GM21717 (cell line): ENCODE measurements at regions not wholly inside any gene's neighbourhood (a gene's known extent, or its start where the extent isn't known, plus 50 kb on each side); places are given as distances from the start of the nearest gene placed in this dataset.

ENCODE experiments used
- ATAC-seq: cut with Tn5 transposase; IDR thresholded peaks from one replicate; pipeline ENCODE4 v1.9.1; 2021; ENCODE audit warnings: mild to moderate bottlenecking, moderate library complexity; ENCODE audit not compliant: unreplicated experiment

DNA sequence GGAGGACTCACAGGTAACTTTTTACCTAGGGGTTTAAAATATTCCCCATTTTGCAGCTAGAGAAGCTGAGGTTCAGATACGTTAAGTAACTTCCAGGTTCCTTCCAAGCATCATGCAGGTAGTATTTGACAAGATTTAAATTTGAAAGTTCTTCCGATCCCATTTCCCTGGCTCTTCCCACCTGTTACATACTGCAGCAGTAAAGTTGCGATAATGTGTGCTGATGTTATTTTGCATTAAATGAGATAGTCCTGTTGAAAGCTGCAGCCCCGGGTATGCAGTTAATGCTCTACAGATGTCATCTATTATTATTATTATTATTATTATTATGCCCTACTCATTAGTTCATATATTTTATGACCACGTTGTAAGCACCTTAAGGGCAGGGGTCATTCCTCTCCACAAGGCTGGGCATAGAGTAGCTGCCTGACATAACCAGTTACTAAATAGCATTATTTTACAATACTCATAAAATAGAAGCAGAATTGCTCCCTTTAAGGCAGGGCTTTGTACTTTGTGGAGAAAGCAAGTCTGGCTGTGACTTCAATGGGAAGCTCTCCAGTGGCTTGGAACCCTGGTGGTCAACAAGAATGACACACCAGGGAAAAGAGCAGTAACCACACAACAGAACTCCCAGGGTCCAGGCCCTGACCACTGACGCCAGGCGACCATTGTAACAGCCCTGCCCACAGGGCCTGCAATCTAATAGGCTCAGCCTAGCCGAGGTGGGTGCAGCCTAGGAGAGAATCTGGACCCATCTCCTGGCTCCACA, 90.8 kb upstream of the CALM2 start:
- no peak for ATAC-seq

DNA sequence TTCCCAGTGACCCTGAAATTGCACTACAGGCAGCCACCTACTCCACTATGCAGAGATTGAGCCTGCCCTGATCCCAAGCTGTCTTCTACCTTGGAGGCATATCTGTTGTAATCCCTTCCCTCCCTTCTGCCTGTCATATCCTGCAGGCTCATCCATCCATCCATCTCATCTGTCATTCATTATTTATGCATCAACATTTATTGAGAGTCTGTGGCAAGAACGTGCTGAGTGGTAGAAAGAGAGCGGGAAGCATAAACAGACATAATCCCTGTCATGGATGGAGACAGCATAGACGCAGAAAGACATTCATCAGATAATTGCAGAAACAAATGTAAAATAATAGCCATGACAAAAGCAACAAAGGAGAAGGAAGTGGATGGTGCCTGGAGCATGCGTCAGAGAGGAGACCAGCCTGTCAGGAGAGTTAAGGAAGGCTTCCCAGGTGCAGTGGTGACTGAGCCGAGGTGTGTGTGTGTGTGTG, 89.5 kb upstream of the CALM2 start:
- ATAC-seq, result no peak

DNA sequence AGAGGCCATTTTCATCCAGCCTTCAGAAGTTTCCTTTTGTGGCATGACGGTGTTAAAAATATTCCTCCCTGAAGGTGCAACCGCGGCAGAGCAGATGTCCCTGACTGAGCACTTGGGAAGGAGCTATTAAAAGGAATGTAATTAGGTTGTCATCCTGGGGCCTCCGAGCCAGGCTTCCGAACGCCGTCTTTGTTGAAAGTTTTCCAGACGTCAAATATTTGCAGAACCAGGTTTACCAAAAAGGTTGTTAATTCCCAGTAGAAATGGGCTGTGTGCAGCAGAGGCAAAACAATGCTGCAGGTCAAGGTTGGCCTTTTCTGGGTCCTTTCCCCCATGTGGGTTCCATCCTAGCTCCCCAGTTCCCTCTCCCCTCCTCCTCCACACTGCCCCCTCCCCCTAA, 88.8 kb upstream of the CALM2 start:
- ATAC-seq, result no peak

DNA sequence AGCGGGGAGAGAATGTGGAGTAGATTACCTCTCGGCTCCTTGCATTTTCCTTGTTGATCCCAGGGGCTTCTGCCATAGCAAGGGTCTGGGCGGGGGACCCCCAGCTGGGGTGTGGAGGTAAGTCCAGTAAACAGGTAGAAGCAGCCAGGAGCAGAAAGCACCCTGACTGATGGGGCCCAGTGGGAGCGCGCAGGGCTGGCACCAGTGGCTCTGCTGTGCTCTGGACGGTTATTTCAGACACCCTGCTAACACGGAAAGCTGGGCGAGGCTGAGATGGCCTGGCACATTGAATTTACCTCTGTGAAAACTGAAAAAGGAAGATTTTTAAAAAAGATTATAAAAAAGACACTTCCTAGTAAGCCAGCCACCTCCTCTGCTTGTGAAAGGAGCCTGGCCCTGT, 88.4 kb upstream of the CALM2 start:
- no peak for ATAC-seq

DNA sequence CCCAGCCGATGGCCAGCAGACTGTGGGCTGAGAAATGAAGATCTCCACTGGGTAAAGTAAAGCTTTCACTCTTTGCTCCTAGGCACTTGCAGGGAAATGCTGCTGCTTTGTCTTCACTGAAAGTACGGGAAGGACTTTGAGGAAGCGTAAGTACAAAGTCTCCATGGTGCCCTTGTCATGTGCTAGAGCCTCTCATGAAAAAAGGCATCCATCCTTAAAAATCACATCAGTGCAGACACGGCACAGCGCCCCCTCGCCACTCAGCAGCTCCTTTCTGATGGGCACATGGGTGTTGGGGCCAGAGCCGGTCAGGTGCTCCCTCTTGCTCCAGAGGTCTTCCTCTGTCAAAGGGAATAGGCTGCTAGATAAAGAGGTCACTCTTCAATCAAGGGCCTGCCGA, 87.8 kb upstream of the CALM2 start:
- ATAC-seq, result no peak

DNA sequence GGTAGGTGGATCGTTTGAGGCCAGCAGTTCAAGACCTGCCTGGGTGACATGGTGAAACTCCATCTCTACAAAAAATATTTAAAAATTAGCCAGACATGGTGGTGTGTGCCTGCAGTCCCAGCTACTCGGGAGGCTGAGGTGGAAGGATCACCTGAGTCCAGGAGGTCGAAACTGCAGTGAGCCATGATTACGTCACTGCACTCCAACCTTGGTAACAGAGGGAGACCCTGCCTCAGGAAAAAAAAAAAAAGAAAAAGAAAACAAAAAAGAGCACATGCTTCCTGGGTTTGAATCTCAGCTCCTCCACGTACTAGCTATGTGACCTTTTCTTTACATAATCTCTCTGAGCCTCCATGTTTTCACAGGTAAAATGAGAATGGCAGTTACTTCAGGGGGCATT, 86.3 kb upstream of the CALM2 start:
- ATAC-seq, result no peak

DNA sequence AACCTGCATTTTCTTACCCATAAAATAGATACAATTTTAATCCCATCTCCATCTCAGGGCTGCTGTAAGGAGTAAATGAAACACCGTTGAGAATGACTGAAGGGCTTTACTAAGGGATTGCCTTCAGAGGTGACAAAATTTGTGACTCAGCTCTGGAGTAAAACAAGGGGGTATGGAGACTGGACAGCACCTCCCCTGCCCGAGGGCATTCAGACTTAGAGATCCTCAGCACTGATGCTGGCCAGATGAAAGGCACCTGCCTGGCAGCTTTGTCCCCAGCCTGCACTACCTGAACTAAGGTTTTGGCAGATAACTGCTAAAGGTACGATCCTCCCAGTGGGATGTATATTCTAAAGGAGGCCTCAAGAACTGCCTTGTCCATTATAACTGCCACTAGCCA, 84.7 kb upstream of the CALM2 start:
- no peak for ATAC-seq

DNA sequence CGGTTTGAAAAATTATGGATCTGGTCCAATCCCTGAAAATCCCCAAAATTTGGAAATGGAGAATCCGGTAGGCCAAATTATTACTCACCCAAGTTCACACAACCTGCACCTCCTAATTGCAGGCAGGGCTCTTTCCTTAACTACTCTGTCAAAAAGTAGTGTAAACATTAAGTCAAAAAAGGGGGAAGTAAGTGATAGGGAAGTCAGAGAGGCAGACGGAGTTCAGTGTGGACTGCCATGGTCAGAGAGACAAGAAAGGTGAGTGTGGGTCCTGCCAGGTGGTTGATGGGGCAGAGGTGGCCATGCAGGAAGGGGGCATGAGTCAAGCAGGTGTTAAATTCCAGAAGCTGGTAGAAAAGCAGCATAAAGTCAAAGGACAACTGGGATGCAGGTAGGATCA, 83.5 kb upstream of the CALM2 start:
- ATAC-seq, result no peak

DNA sequence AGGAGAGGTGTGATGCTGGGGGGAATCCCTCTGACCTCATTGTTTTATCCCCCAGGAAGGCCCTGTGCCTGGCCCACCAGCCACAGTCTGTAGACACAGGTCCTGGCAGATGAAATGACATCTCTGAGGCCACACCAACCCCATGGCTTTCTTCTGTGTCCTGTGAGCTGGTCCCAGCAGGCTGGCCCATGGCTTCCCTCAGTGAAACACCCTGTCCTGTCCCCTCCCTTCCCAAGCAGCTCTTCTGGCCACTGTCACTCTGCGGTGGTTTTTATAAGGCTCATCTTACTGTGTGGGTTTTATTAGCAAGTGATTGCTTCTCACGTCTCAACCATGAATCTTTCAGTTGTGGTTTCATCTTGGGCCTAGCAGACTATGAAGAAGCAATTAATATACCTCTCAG, 81.6 kb upstream of the CALM2 start:
- ATAC-seq, result no peak

DNA sequence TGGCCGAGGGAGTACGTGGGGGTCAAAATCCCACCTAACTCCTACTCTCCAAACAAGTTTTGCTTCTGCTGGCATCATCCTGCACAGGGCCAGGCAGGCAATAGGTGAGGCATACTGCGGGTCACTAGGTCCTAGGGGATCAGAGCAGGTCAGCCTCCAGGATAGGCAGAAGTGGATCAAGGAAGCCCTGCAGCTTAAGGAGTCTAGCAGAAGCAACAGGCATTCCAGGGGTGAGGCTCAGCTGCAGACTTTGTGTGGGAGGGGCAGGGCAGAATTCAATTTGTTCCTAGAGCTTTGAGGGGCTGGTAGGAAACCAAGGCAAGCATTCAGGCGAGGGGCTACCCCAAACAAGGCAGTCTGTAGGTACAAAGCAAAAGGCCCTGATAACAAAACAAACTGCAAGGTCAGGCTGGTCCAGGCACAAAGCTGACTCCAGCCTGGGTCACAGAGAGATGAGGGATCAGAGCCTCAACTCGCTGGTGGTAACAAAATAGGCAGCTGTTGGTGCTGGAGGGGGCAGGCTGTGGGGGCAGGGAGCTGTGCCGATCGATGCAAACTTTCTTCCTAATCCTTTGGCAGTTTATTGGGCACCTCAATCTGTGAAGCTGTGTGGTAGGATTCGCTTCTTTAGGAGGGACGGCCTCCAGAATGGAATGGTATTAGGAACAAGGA, 80.2 kb upstream of the CALM2 start:
- ATAC-seq, result no peak

DNA sequence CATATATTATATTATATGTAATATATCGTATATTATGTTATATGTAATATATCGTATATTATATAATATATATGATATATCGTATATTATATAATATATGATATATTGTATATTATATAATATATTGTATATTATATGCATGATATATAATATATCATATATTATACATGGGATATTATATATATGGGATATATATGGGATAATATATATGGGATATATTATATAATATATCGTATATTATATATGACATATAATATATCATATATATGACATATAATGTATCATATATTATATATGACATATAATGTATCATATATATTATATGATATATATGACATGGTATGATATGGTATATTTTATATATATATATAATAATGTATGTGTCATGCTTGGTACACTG, 79.5 kb upstream of the CALM2 start:
- no peak for ATAC-seq

DNA sequence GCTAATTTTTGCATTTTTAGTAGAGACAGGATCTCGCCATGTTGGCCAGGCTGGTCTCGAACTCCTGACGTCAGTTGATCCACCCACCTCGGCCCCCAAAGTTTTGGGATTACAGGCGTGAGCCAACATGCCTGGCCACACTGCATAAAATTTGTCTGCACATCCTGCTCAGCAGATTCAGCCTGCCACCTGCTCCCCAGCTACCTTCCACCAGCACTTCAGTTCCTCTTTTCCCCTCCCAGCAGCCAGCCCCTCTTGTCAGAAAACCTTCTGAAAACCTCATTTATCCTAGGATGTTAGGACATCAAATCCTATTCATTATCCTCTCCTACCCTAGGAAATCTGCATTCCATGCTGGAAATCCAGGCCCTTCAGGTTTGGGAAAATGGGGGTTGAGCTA, 78.2 kb upstream of the CALM2 start:
- no peak for ATAC-seq

DNA sequence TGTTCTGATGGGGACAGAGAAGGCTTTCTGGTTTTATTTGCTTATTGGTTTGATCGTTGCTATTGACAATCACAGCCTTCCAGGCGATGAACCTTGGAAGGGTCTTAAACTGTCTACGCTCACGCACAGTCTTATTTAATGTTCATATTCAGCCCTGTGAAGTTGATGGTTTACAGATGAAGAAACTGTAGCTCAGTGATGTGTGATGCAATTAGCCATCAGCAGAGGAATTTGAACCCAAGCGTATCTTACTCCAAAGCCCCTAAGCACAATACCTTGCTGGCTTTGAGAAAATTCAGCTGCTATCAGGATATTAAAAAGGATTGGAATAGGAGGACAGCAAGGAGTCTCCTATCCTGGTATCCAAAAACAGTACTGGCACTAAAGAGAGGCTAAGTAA, 77.1 kb upstream of the CALM2 start:
- no peak for ATAC-seq

DNA sequence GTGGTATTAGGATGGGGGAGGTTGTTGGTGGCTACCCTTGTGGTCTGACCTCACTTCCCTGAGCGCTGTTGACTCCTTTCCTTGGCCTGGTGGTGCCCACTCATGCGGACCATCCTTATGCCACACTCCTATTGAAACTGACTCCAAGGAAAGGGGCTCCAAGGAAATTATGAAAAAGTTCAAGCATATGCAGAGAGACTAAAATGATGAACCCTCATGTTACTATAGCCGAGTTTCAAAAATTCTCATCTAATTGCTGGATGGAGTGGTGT, 75.0 kb upstream of the CALM2 start:
- no peak for ATAC-seq

DNA sequence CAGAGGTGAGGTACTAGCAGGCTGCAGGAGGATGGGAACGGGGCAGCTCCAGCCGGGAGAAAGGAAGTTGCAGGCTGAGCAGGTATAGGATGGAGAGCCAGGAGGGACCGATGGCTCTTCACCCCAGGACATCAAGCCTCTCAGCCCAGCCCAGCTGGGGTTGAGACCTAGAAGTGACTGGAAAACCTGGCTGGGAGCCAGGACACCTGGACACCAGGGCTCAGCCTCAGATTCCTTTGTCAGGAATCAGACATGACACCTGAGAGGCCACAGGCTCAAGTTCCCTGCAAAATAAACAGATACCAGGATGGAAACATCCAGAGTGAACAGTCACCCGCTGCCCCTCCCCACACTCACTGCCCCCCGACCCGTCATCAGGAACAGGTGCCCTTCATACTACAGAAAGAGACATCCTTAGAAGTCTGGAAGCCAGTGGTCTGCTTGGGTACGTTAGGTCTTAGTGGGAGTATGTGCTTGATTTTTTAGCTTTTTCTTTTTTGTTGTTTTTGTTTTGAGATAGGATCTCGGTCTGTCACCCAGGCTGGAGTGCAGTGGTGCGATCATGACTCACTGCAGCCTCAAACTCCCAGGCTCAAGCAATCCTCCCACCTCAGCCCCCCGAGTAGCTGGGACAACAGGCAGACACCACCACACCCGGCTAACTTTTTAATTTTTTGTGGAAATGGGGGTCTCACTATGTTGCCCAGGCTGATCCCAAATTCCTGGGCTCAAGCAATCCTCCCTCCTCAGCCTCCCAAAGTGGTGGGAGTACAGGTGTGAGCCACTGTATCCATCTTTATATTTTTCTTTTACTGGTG, 74.5 kb upstream of the CALM2 start:
- no peak for ATAC-seq

DNA sequence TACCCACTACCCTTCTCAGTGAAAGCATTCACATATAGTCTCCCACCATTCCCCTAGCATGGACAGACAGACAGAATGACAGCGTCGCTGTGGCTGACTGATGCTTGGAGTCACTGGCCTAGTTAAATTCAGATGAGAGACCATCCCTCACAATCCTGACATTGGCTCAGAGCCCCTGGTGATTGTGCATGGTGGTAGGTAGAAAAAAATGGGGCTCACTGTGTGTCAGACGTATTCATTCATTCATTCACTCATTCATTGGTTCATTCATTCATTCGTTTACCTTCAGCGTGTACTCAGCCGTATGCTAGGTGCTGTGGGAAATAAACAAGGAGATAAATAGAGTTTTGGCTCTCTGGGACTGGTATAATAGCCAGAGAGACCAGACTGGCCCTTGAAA, 73.6 kb upstream of the CALM2 start:
- no peak for ATAC-seq

DNA sequence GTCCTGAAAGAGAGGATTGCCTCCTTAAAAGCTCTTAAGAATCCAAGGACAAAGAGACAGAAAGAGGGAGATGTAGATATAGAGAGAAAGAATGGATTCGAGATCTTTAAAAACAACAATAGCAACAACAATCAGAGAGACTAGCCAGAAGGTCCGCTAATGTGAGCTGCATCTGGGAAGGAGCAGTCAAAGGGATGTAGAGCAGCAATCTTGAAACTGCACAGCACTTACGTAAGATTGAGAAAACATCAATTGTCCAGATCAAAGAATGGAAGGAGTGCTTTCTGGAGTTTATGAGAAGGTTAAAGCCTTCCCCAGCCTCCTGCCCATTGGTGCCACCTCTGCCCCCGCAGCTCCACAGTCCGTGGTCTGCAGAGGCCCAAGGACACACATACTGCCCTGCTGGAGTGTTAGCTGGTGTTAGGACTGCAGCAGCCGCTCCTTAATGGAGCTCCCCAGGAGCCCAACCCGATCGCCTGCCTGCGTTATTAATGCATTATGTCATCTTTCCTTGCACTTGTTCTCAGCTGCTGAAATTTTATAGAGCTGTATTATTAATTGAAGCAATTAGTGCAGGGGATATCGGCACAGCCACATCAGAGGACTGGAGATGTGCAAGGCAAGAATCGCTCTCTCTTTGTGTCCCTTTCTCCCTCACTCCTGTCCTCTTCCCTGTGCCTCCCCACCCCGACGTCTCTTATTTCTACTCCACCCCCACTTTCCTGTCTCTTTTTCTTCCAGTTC, 73.0 kb upstream of the CALM2 start:
- ATAC-seq, result no peak

DNA sequence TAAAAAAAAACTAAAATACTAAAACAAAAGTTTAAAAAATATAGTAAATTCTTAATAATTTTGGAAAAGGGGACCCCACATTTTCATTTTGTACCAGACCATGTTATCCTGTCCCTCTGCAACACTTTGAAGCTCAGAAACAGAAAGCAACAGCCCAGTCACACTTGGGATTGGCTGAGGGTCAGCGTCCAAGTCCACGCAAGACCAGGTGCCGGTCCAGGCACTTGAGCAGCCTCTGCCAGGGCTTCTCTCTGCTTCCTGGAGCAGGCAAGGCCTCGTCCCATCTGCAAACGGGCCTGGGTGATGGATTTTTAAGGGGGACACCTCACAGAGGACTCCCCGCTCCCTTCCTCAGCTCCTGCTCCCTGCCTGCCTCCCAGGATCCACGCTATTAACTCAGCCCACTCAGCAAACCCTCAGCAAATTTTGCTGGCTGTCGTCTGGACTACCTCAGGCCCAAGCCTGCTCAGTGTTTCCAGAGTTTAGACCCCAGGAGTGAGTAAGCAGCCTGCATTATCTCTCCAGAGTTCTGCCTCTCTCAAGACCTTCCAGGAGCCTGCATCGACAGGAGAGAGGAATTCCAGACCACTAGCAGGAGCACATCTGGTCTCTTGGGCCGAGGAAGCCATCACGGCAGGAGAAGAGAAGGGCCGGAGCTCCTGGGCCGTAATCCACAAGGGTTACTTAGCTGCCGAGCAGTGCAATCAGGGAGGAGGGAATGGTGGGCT, 67.4 kb upstream of the CALM2 start:
- no peak for ATAC-seq

DNA sequence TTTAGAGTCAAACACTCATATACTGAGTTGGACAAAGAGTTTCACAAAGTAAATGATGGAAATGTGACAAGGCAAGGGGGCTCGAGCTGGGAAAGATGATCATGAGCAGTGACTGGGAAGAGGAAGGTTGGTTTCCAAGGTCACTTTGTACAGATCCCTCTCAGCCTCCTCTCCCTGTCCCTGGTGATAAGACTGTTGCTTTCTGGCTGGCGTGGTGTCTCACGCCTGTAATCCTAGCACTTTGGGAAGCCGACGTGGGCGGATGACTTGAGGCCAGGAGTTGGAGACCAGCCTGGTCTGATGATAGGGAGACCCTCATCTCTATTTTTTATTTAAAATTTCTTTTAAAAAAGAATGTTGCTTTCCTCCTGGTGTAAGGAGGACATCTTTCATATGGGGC, 65.4 kb upstream of the CALM2 start:
- no peak for ATAC-seq

DNA sequence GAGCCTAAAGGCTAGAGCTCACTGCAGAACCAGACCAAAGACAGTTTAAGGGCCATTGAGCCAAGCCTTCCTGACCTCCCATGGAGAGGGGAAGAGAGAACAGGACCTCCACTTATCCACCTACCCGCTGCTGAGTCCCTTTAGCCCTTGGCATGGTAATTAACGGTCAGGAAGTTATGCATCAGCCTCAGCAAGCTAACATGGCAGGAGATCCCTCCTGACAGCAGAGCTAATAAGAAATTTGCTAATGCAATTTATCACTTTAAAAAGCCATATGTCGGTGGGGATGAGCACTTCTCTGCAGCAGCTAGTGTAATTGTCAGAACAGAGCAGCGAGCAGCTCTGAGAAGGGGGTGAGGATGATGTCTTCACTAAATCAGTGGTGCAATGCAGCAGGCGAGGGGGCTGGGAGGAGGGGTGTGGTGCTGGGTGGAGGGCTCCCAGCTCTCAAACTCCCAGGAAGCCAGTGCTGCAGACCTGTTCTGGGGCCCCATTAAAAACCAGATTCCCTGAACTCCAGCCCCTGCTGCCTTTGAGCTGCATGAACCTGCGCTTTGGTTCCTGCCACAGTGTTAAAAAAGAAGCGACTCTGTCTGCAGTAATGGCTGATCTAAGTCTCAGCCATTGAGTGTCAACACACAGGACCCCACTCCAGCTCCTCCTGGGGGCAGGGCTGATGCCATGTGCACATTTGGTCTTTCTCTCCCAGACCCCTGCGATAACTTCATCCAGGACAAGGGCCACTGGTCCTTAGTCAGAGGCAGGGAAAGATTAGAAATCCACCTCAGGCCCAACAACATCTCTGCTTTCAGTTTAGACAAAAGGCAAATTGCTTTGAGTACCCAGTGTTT, 63.0 kb upstream of the CALM2 start:
- ATAC-seq, result no peak
